AG04450 (cell line): ENCODE measurements at regions not wholly inside any gene's neighbourhood (a gene's known extent, or its start where the extent isn't known, plus 50 kb on each side); places are given as distances from the start of the nearest gene placed in this dataset.

ENCODE experiments used
- CTCF ChIA-PET: fragments of 300-600, 350-600 bp; formaldehyde crosslinking; extraction: SDS; loops from one replicate; lab custom pipeline; 2022; ENCODE audit warnings: antibody characterized with exemption, inconsistent platforms; lab: Charles Lee
- POLR2A ChIA-PET: fragments of 350-600 bp; formaldehyde crosslinking; extraction: SDS; loops from one replicate; lab custom pipeline; 2021; ENCODE audit warnings: antibody characterized with exemption, inconsistent platforms; lab: Yijun Ruan, JAX
- DNase-seq: peaks from one replicate; pipeline ENCODE4 v3.0.0-alpha.2; 2011; ENCODE audit warnings: low read depth, low spot score
- H3K27ac ChIP-seq: one replicate; pipeline ENCODE4 v1.5.1; 2012; ENCODE audit warnings: low read depth, low read length, control low read depth
- H3K27me3 ChIP-seq: one replicate; pipeline ENCODE4 v1.6.0; 2012; ENCODE audit warnings: low read length; ENCODE audit not compliant: control insufficient read depth, insufficient read depth
- H3K4me3 ChIP-seq: 2 replicates; pipeline ENCODE4 v1.5.1; 2011; ENCODE audit warnings: mild to moderate bottlenecking, low read depth, low read length, control low read depth
- H3K9me3 ChIP-seq: 2 replicates; pipeline ENCODE4 v1.5.1; 2012; ENCODE audit warnings: low read length; ENCODE audit not compliant: control insufficient read depth, insufficient read depth
- TF ChIP-seq, protein P1 (sequence below): IDR thresholded peaks from 2 replicates; pipeline ENCODE4 v1.5.1; 2011; ENCODE audit warnings: low read depth, low read length, control low read depth, inconsistent platforms

DNA sequence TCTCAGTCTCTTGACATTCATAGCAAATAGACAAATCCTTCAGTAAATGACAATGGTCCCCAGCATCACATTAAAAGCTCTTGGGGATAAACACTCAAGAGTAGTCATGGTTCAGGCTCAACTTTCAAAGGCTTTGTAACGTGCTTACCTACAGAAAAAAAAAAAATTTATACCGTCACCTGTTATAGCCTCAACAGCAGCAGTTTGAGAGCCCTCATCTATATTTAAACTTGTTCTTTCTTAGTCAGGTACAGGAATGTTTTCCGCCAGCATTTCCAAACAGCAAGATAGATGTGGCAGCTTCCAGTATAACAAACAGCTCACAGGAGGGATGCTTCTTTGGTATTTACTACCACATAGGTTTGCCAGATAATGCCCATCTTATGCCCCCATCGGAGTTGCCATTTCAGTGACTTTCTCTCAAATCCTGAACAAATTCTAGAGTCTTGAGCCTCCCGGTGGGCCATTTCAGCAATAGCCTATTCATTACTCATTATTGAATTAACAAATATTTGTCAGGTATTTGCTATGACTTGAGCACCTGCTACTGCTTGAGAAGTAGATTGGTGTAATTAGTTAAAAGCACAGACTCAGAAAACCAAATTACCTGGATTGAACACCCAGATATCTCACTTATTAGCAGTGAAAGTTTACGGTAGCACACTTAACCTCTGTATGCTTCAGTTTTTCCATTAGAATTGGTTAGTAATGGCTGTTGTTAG, 470.0 kb downstream of the EBF1 start:
- POLR2A ChIA-PET = no interaction called here
- CTCF ChIA-PET = no interaction called here
- Histone ChIP-seq H3K27ac (no peak overlapping the region), H3K27me3 (no peaks in the 10 kb centered on the region), H3K9me3 (no peaks in the 10 kb centered on the region), H3K4me3 (no peak overlapping the region)
- no peak for DNase-seq
- TF ChIP-seq, protein P1, sequence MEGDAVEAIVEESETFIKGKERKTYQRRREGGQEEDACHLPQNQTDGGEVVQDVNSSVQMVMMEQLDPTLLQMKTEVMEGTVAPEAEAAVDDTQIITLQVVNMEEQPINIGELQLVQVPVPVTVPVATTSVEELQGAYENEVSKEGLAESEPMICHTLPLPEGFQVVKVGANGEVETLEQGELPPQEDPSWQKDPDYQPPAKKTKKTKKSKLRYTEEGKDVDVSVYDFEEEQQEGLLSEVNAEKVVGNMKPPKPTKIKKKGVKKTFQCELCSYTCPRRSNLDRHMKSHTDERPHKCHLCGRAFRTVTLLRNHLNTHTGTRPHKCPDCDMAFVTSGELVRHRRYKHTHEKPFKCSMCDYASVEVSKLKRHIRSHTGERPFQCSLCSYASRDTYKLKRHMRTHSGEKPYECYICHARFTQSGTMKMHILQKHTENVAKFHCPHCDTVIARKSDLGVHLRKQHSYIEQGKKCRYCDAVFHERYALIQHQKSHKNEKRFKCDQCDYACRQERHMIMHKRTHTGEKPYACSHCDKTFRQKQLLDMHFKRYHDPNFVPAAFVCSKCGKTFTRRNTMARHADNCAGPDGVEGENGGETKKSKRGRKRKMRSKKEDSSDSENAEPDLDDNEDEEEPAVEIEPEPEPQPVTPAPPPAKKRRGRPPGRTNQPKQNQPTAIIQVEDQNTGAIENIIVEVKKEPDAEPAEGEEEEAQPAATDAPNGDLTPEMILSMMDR = no peak

DNA sequence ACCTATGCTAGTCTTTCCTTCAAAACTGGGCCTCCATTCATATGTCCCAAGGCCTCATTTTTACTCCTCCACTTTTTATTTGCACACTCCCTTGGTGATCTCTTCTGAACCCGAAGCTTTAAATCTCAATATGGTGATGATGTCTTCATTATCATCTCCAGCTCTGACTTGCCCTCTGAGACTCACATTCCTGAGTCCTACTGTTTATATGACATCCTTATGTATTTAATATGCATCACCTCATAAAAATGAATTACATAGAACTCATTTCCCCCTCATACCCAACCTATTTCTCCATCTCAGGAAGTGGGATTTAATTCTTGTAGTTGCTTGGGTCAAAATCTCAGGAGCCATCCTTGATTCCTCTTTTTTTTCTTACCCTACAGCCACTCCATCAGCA, 473.0 kb downstream of the EBF1 start:
- H3K27me3 ChIP-seq = no peaks in the 10 kb centered on the region
- H3K9me3 ChIP-seq = no peaks in the 10 kb centered on the region
- ChIA-PET POLR2A (no interaction called here), CTCF (no interaction called here)
- TF ChIP-seq, protein P1 = no peak
- no peak for DNase-seq
- H3K4me3 ChIP-seq = no peak overlapping the region
- H3K27ac ChIP-seq = no peak overlapping the region

DNA sequence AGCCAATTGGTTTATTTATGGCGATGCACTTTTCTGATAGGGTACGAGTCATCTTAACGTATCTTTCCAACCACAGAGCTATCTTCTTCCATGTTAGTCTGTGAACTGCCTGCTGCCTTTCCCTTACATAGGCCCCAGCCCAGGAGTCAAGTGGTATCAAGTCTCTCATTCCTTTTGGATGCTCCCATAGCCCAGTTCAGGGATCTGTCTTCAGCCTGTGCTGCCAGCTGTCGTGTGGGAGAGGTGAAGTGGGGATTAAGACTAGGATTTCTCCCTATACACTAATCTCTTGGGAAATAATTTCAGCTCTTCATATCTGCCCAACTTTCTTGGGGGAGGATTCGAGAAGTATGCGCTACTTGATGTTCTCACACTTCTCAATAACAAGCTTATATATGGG, 475.7 kb downstream of the EBF1 start:
- no peaks in the 10 kb centered on the region for H3K27me3 ChIP-seq
- ChIA-PET CTCF (no interaction called here), POLR2A (no interaction called here)
- H3K4me3 ChIP-seq = no peak overlapping the region
- H3K27ac ChIP-seq = no peak overlapping the region
- no peak for DNase-seq
- H3K9me3 ChIP-seq = no peaks in the 10 kb centered on the region
- TF ChIP-seq, protein P1 = no peak

DNA sequence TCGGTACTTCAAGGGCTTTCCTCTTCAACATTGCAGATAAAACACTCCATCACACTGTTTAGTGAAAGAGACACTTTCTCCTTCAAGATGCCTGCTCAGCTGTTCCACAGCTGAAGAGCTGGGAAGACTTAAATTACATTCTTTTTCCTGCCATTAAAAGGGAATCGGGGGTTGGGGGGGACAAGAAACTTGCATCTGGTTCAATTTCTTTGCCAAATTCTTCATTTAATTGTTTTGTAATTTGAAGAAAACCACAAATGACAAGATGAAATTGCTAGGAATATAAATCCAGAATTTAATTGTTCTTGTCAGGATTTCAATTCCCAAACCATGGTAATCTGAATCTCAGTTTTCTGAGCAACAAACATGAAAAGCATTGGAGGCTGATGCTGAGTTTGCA, 478.3 kb downstream of the EBF1 start:
- no peak for DNase-seq
- no peak overlapping the region for H3K4me3 ChIP-seq
- no peaks in the 10 kb centered on the region for H3K9me3 ChIP-seq
- ChIA-PET POLR2A (no interaction called here), CTCF (no interaction called here)
- no peak overlapping the region for H3K27ac ChIP-seq
- H3K27me3 ChIP-seq = no peaks in the 10 kb centered on the region
- TF ChIP-seq, protein P1 = no peak

DNA sequence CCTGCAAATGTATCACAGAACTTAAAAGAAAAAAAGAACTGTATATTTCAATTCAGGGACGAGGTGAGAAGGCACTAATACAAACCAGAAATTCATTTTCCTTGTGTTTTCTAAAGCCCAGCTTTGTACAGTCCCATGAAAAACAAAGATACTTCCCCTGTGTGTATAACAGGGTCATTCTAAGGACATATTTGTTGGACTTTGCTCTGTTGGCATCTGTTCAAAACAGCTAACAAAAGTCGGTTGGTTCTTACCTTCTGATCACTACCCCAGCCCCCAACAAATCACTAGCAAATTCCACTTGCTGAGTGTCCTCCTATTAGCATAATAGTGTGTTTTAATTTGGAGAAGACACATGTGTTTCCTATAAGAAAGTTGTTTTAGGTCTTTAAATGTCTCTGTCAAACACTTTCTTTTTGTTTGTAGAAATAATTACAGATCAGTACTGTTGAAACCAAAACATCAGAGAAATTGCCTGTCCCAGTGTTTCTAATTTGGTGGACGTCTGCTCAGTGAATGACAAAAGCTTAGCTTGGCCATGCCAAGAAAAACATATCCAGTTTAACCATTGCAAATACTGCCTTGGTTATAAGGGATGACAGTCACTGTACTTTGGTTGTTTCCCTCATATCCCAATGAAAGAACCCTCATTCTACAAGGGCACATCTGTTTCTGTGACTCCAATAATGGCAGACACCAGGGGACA, 480.5 kb downstream of the EBF1 start:
- no peak for DNase-seq
- no peak overlapping the region for H3K27ac ChIP-seq
- no peaks in the 10 kb centered on the region for H3K27me3 ChIP-seq
- POLR2A ChIA-PET = no interaction called here
- TF ChIP-seq, protein P1 = no peak
- H3K4me3 ChIP-seq = no peak overlapping the region
- CTCF ChIA-PET = no interaction called here
- no peaks in the 10 kb centered on the region for H3K9me3 ChIP-seq
